HEK293 (cell line): ENCODE measurements at regions not wholly inside any gene's neighbourhood (a gene's known extent, or its start where the extent isn't known, plus 50 kb on each side); places are given as distances from the start of the nearest gene placed in this dataset.

Experiments
- TF ChIP-seq, protein P1 (sequence below): fragments of 450-650 bp; formaldehyde crosslinking; IDR thresholded peaks from 2 replicates; pipeline ENCODE4 v1.5.1; 2016; ENCODE audit warnings: missing biosample characterization, missing genetic modification characterization
- TF ChIP-seq, protein P2 (sequence below): fragments of 450-650 bp; formaldehyde crosslinking; IDR thresholded peaks from 2 replicates; pipeline ENCODE4 v1.5.1; 2016; ENCODE audit warnings: missing biosample characterization, missing genetic modification characterization

DNA sequence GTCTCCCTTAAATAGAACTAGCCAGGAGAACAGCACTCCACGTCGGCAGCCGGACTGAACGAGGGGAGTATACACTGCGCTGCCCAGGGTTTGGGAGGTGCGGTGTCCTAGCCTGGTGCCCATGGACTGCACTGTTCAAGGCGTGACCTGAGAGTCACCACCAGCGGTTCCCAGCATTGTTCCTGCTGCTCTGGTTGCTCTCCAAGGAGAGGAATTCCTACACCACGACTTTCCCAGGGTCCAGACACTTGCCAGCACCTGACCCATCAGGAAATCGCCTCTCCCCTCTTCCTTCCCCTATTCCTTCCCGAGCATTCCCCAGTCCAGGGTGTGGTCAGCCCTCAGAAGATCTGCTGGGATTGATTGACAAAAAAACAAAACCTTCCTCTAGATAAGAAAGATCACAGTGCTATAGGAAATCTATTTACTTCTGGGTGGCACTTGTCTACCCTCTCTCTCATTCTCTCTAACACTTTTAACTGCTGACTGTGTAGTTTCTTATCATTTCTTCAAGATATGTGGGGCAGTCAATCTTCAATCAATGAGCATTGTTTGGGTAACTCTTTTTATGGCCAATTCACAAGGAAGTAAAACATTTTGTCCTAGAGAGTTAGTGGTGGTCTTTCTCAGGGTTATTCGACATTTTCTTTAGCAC is 297.8 kb upstream of the ACTBL2 start:
- TF ChIP-seq, protein P1, sequence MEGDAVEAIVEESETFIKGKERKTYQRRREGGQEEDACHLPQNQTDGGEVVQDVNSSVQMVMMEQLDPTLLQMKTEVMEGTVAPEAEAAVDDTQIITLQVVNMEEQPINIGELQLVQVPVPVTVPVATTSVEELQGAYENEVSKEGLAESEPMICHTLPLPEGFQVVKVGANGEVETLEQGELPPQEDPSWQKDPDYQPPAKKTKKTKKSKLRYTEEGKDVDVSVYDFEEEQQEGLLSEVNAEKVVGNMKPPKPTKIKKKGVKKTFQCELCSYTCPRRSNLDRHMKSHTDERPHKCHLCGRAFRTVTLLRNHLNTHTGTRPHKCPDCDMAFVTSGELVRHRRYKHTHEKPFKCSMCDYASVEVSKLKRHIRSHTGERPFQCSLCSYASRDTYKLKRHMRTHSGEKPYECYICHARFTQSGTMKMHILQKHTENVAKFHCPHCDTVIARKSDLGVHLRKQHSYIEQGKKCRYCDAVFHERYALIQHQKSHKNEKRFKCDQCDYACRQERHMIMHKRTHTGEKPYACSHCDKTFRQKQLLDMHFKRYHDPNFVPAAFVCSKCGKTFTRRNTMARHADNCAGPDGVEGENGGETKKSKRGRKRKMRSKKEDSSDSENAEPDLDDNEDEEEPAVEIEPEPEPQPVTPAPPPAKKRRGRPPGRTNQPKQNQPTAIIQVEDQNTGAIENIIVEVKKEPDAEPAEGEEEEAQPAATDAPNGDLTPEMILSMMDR (tag by site-specific recombination): no peak
- TF ChIP-seq, protein P2, sequence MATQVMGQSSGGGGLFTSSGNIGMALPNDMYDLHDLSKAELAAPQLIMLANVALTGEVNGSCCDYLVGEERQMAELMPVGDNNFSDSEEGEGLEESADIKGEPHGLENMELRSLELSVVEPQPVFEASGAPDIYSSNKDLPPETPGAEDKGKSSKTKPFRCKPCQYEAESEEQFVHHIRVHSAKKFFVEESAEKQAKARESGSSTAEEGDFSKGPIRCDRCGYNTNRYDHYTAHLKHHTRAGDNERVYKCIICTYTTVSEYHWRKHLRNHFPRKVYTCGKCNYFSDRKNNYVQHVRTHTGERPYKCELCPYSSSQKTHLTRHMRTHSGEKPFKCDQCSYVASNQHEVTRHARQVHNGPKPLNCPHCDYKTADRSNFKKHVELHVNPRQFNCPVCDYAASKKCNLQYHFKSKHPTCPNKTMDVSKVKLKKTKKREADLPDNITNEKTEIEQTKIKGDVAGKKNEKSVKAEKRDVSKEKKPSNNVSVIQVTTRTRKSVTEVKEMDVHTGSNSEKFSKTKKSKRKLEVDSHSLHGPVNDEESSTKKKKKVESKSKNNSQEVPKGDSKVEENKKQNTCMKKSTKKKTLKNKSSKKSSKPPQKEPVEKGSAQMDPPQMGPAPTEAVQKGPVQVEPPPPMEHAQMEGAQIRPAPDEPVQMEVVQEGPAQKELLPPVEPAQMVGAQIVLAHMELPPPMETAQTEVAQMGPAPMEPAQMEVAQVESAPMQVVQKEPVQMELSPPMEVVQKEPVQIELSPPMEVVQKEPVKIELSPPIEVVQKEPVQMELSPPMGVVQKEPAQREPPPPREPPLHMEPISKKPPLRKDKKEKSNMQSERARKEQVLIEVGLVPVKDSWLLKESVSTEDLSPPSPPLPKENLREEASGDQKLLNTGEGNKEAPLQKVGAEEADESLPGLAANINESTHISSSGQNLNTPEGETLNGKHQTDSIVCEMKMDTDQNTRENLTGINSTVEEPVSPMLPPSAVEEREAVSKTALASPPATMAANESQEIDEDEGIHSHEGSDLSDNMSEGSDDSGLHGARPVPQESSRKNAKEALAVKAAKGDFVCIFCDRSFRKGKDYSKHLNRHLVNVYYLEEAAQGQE (tag by site-specific recombination): no peak
